ENCODE measurements at regions not wholly inside any gene's neighbourhood (a gene's known extent, or its start where the extent isn't known, plus 50 kb on each side); places are given as distances from the start of the nearest gene placed in this dataset.

DNA sequence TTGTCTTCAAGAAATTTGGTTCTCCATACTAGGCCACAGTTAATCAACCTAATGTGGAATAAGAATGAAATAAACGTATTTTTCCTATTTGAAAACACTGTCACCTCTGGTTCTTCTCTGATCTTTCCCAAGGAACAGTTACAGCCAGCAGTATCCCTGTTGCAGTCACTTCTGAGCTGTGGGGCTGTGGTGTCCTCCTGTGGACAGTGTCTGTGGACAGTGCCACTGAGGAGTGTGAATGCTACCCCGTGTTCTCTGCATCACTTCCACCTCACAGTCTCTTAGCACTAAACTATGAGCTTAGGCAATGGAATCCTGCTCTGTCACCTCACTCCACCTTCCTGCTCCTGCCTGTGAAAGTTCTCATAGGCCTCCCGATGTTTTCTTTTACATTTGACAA is 817.5 kb downstream of the VGLL3 start:
- TF ChIP-seq, protein P1, sequence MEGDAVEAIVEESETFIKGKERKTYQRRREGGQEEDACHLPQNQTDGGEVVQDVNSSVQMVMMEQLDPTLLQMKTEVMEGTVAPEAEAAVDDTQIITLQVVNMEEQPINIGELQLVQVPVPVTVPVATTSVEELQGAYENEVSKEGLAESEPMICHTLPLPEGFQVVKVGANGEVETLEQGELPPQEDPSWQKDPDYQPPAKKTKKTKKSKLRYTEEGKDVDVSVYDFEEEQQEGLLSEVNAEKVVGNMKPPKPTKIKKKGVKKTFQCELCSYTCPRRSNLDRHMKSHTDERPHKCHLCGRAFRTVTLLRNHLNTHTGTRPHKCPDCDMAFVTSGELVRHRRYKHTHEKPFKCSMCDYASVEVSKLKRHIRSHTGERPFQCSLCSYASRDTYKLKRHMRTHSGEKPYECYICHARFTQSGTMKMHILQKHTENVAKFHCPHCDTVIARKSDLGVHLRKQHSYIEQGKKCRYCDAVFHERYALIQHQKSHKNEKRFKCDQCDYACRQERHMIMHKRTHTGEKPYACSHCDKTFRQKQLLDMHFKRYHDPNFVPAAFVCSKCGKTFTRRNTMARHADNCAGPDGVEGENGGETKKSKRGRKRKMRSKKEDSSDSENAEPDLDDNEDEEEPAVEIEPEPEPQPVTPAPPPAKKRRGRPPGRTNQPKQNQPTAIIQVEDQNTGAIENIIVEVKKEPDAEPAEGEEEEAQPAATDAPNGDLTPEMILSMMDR (conservative IDR thresholded peaks at IDR 0.05; ENCODE audit: low read depth, low read length): no peak
- no peak for TF ChIP-seq FOS (IDR thresholded peaks at IDR 0.05; ENCODE audit: low read depth, low read length)
- TF ChIP-seq BHLHE40 (IDR thresholded peaks at IDR 0.05; ENCODE audit: low read depth, low read length): no peak
- TF ChIP-seq POLR2A (IDR thresholded peaks at IDR 0.05; ENCODE audit: low read depth, low read length): no peak
- no peak for TF ChIP-seq SMC3 (IDR thresholded peaks at IDR 0.05; ENCODE audit: low read depth, low read length)
- no peak for TF ChIP-seq RFX5 (IDR thresholded peaks at IDR 0.05; ENCODE audit: low read depth, low read length)
